Keratinocyte (primary cell): ENCODE measurements at regions not wholly inside any gene's neighbourhood (a gene's known extent, or its start where the extent isn't known, plus 50 kb on each side); places are given as distances from the start of the nearest gene placed in this dataset.

Experiments
- DNase-seq: peaks from one replicate; pipeline ENCODE4 v3.0.0-alpha.2; 2011; ENCODE audit warnings: low read depth, missing footprints, low spot score
- FAIRE-seq: peaks from 2 replicates; lab custom pipeline; 2011; peaks lifted over from hg19 to GRCh38; lab: Jason Lieb, UNC
- H2AFZ ChIP-seq: 2 replicates; pipeline ENCODE4 v1.6.0; 2012; ENCODE audit warnings: low read length, control low read depth, inconsistent platforms; ENCODE audit not compliant: control insufficient read depth
- H3K27ac ChIP-seq: 2 replicates; pipeline ENCODE4 v1.5.1; 2011; ENCODE audit warnings: low read length; ENCODE audit not compliant: control insufficient read depth, insufficient read depth
- H3K27me3 ChIP-seq: 3 replicates; pipeline ENCODE4 v1.6.0; 2011; ENCODE audit warnings: low read length; ENCODE audit not compliant: control insufficient read depth, insufficient read depth; ENCODE audit errors: extremely low read depth
- H3K36me3 ChIP-seq, 2 experiments: 2 replicates in 1 of 2; 3 replicates in 1 of 2; pipeline ENCODE4 v1.5.1; 2011; ENCODE audit warnings: low read length in 2 of 2, mild to moderate bottlenecking in 1 of 2; ENCODE audit not compliant: control insufficient read depth in 2 of 2, insufficient read depth in 2 of 2; ENCODE audit errors: extremely low read depth in 1 of 2
- H3K4me1 ChIP-seq: 3 replicates; pipeline ENCODE4 v1.5.1; 2011; ENCODE audit warnings: low read length; ENCODE audit not compliant: control insufficient read depth, insufficient read depth; ENCODE audit errors: extremely low read depth
- H3K4me2 ChIP-seq: 3 replicates; pipeline ENCODE4 v1.6.0; 2011; ENCODE audit warnings: low read depth, low read length; ENCODE audit not compliant: control insufficient read depth, insufficient read depth; ENCODE audit errors: extremely low read depth
- H3K4me3 ChIP-seq, 3 experiments: fragments of 200-600 bp in 1 of 3; sonication (generic) in 1 of 3; 2 replicates in 2 of 3; 3 replicates in 1 of 3; pipeline ENCODE4 v1.5.1; 2011 to 2016; ENCODE audit warnings: low read length in 3 of 3, mild to moderate bottlenecking in 3 of 3, control low read depth in 2 of 3, inconsistent platforms in 1 of 3, low read depth in 1 of 3, mixed read lengths in 1 of 3, mixed run types in 1 of 3, moderate library complexity in 1 of 3; ENCODE audit not compliant: control insufficient read depth in 2 of 3, insufficient read depth in 2 of 3; ENCODE audit errors: extremely low read depth in 1 of 3
- H3K79me2 ChIP-seq: 2 replicates; pipeline ENCODE4 v1.6.0; 2012; ENCODE audit warnings: low read length; ENCODE audit not compliant: control insufficient read depth, insufficient read depth
- H3K9ac ChIP-seq: 3 replicates; pipeline ENCODE4 v1.6.0; 2011; ENCODE audit warnings: low read length; ENCODE audit not compliant: control insufficient read depth, insufficient read depth; ENCODE audit errors: extremely low read depth
- H3K9me1 ChIP-seq: 3 replicates; pipeline ENCODE4 v1.6.0; 2011; ENCODE audit warnings: low read length; ENCODE audit not compliant: control insufficient read depth, insufficient read depth; ENCODE audit errors: extremely low read depth
- H3K9me3 ChIP-seq: 2 replicates; pipeline ENCODE4 v1.5.1; 2012; ENCODE audit warnings: low read depth, low read length; ENCODE audit not compliant: control insufficient read depth
- H4K20me1 ChIP-seq: 3 replicates; pipeline ENCODE4 v1.6.0; 2011; ENCODE audit warnings: low read length; ENCODE audit not compliant: control insufficient read depth, insufficient read depth; ENCODE audit errors: extremely low read depth
- CTCF ChIP-seq, 3 experiments: IDR thresholded peaks in 1 of 3; conservative IDR thresholded peaks in 1 of 3; optimal IDR thresholded peaks in 1 of 3; 2 replicates in 2 of 3; 3 replicates in 1 of 3; pipeline versions ENCODE3 to v1.5.1; 2011; ENCODE audit warnings: low read length in 3 of 3, mild to moderate bottlenecking in 3 of 3, moderate library complexity in 2 of 3, control low read depth in 1 of 3, inconsistent platforms in 1 of 3; ENCODE audit not compliant: insufficient read depth in 2 of 3; ENCODE audit errors: extremely low read depth in 1 of 3
- EZH2 ChIP-seq: IDR thresholded peaks from one replicate; pipeline ENCODE4 v1.6.1; 2012; ENCODE audit warnings: inconsistent platforms, mild to moderate bottlenecking, low read length, moderate library complexity
- dilution Hi-C: fragments of 300-500 bp; cut with MboI; formaldehyde crosslinking; loops from one replicate; pipeline ENCODE4 v1.7.0; 2020; ENCODE audit warnings: low sequenced_read_pairs; ENCODE audit not compliant: extremely low pct_ligation_motif_present

GRCh38 chr3:72675243-72675642 is 173.0 kb downstream of the SHQ1 start:
- H3K4me2 ChIP-seq = no peak overlapping the region
- no peaks in the 10 kb centered on the region for H3K9me3 ChIP-seq
- no peak overlapping the region for H3K27ac ChIP-seq
- no peak overlapping the region for H3K9ac ChIP-seq
- no peaks in the 10 kb centered on the region for H3K79me2 ChIP-seq
- H2AFZ ChIP-seq = no peak overlapping the region
- no peak for TF ChIP-seq EZH2
- no peak for TF ChIP-seq CTCF (optimal IDR thresholded peaks at IDR 0.05 in 1 of 3, IDR thresholded peaks at IDR 0.05 in 1 of 3, conservative IDR thresholded peaks at IDR 0.05 in 1 of 3; ENCODE audit: extremely low read depth in 1 of 3, insufficient read depth in 2 of 3, low read length in 3 of 3)
- DNase-seq = no peak
- H4K20me1 ChIP-seq = no peaks in the 10 kb centered on the region
- H3K9me1 ChIP-seq = no peaks in the 10 kb centered on the region
- dilution Hi-C loops = no loop called here
- no peaks in the 10 kb centered on the region for H3K27me3 ChIP-seq
- no peaks in the 10 kb centered on the region for H3K36me3 ChIP-seq
- FAIRE-seq = no peak
- peaks cover 10% of the 10 kb centered on the region for H3K4me1 ChIP-seq
- H3K4me3 ChIP-seq = no peak overlapping the region

GRCh38 chr3:72673011-72673771 is 175.1 kb downstream of the SHQ1 start:
- dilution Hi-C loops = no loop called here
- Histone ChIP-seq H3K36me3 (no peaks in the 10 kb centered on the region), H4K20me1 (no peaks in the 10 kb centered on the region), H3K4me1 (no peaks in the 10 kb centered on the region), H3K9me3 (no peaks in the 10 kb centered on the region), H3K9me1 (no peaks in the 10 kb centered on the region), H3K27ac (no peak overlapping the region), H3K79me2 (no peaks in the 10 kb centered on the region), H2AFZ (no peak overlapping the region), H3K4me2 (no peak overlapping the region), H3K9ac (no peak overlapping the region), H3K27me3 (peaks cover 5% of the 10 kb centered on the region), H3K4me3 (no peak overlapping the region)
- TF ChIP-seq CTCF (optimal IDR thresholded peaks at IDR 0.05 in 1 of 3, IDR thresholded peaks at IDR 0.05 in 1 of 3, conservative IDR thresholded peaks at IDR 0.05 in 1 of 3; ENCODE audit: extremely low read depth in 1 of 3, insufficient read depth in 2 of 3, low read length in 3 of 3) (no peak), EZH2 (no peak)
- FAIRE-seq (no peak), DNase-seq (no peak)
